KOPT-K1 (cell line): ENCODE measurements at regions not wholly inside any gene's neighbourhood (a gene's known extent, or its start where the extent isn't known, plus 50 kb on each side); places are given as distances from the start of the nearest gene placed in this dataset.

Experiments
- H3K27ac ChIP-seq: fragments of 200-600 bp; sonication (generic); 2 replicates; pipeline ENCODE4 v1.5.1; 2016; ENCODE audit warnings: antibody characterized with exemption, mild to moderate bottlenecking, low read depth, low read length; ENCODE audit not compliant: poor library complexity, severe bottlenecking
- H3K36me3 ChIP-seq: fragments of 200-600 bp; sonication (generic); 2 replicates; pipeline ENCODE4 v1.5.1; 2017; ENCODE audit warnings: antibody characterized with exemption, mild to moderate bottlenecking, low read length, moderate library complexity; ENCODE audit not compliant: insufficient read depth
- H3K9me3 ChIP-seq: fragments of 200-600 bp; sonication (generic); 2 replicates; pipeline ENCODE4 v1.5.1; 2017; ENCODE audit warnings: antibody characterized with exemption, low read length, mild to moderate bottlenecking; ENCODE audit not compliant: insufficient read depth, poor library complexity, severe bottlenecking

- Histone ChIP-seq H3K27ac (no peak overlapping the region), H3K36me3 (no peaks in the 10 kb centered on the region), H3K9me3 (no peaks in the 10 kb centered on the region)
Observed at GRCh38 chr7:69395061-69395714, 203.1 kb upstream of the AUTS2 start.

GRCh38 chr7:69398986-69399385 lies 199.3 kb upstream of the AUTS2 start:
- no peak overlapping the region for H3K27ac ChIP-seq
- H3K36me3 ChIP-seq, result no peaks in the 10 kb centered on the region

DNA sequence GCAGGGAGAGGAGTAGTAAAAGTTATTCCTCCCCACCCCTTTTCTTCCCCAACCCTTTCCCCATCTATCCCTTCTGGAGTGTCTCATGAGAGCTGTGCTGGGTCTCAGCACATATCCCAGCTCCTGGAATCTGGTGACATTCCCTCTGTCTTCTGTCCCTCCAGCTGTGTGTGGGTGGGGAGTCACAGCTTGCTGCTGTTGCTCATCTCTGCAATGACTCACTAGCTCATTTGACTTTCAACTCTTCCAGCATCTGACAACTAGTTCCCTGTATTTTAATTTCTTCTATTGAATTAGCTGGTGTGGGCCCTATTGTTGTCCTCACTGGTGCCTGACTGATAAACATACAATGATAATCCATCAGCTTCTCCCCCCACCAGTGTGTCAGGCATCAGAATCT lies 198.9 kb upstream of the AUTS2 start:
- Histone ChIP-seq H3K27ac (no peak overlapping the region), H3K36me3 (no peaks in the 10 kb centered on the region), H3K9me3 (no peaks in the 10 kb centered on the region)

More at GRCh38 chr7:69398986-69399385, 199.3 kb upstream of the AUTS2 start:
- H3K9me3 ChIP-seq, result no peaks in the 10 kb centered on the region

GRCh38 chr7:69402696-69403095 lies 195.6 kb upstream of the AUTS2 start:
- Histone ChIP-seq H3K36me3 (no peaks in the 10 kb centered on the region), H3K9me3 (no peaks in the 10 kb centered on the region), H3K27ac (no peak overlapping the region)

DNA sequence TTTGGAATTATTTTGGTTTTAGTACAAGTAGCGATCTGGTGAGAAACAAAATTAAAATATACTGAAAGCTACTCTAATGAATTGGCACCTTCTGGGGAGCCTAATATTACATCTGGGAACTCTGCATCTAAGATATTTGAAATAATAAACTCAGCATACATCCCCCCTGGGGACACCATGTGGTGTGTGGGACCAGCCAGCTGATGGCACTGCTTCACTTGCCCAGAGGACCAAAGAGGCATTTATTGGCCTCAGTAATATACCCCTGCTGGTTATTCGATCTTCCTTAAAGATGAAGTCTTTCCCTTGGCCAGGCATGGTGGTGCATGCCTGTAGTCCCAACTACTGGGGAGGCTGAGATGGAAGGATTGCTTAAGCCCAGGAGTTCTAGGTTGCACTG lies 195.1 kb upstream of the AUTS2 start:
- Histone ChIP-seq H3K9me3 (no peaks in the 10 kb centered on the region), H3K27ac (no peak overlapping the region), H3K36me3 (no peaks in the 10 kb centered on the region)

- Histone ChIP-seq H3K36me3 (no peaks in the 10 kb centered on the region), H3K27ac (no peak overlapping the region)
Observed at GRCh38 chr7:69411018-69411417, 187.3 kb upstream of the AUTS2 start.

DNA sequence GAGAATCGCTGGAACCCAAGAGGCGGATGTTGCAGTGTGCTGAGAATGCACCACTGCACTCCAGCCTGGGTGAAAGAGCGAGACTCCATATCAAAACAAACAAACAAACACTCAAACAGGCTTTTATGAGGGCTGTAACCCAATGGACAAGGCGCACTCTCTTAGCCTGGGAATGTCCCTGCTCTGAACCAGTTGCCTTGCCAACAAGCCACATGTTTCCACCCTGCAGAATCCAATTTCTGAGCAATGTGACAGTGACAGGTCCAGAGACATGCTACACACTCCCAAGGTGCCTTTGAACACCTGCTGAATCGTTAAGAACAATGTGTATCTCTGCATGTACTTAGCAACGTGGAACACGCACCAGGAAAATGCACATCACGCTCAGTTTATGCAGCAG lies 186.8 kb upstream of the AUTS2 start:
- Histone ChIP-seq H3K9me3 (no peaks in the 10 kb centered on the region), H3K36me3 (no peaks in the 10 kb centered on the region), H3K27ac (no peak overlapping the region)

More at GRCh38 chr7:69411018-69411417, 187.3 kb upstream of the AUTS2 start:
- H3K9me3 ChIP-seq, result no peaks in the 10 kb centered on the region

GRCh38 chr7:69412331-69413146 lies 185.7 kb upstream of the AUTS2 start:
- Histone ChIP-seq H3K27ac (no peak overlapping the region), H3K36me3 (no peaks in the 10 kb centered on the region), H3K9me3 (no peaks in the 10 kb centered on the region)

GRCh38 chr7:69414555-69414954 lies 183.7 kb upstream of the AUTS2 start:
- H3K9me3 ChIP-seq, result no peaks in the 10 kb centered on the region
- H3K27ac ChIP-seq, result no peak overlapping the region
- H3K36me3 ChIP-seq, result no peaks in the 10 kb centered on the region

- H3K36me3 ChIP-seq, result no peaks in the 10 kb centered on the region
- no peaks in the 10 kb centered on the region for H3K9me3 ChIP-seq
- H3K27ac ChIP-seq, result no peak overlapping the region
Observed at GRCh38 chr7:69418869-69419670, 179.2 kb upstream of the AUTS2 start.

DNA sequence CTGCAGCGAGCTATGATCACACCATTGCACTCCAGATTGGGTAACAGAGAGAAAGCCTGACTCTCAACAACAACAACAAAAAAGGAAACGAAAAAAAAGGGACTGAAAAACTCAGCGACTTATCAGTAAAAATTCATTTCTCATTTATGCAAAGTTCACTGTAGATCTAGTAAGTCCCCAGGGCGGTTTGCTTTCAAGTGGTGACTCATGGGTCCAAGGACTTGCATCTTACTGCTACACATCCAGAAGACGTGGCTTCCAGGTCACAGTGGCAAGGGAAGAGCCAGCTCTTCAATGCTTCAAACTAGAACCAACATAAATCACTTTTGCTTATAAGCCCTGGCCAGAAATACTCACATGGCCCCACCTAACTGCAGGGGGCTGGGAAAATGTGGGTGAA lies 178.3 kb upstream of the AUTS2 start:
- no peak overlapping the region for H3K27ac ChIP-seq
- H3K36me3 ChIP-seq, result no peaks in the 10 kb centered on the region
- H3K9me3 ChIP-seq, result no peaks in the 10 kb centered on the region

DNA sequence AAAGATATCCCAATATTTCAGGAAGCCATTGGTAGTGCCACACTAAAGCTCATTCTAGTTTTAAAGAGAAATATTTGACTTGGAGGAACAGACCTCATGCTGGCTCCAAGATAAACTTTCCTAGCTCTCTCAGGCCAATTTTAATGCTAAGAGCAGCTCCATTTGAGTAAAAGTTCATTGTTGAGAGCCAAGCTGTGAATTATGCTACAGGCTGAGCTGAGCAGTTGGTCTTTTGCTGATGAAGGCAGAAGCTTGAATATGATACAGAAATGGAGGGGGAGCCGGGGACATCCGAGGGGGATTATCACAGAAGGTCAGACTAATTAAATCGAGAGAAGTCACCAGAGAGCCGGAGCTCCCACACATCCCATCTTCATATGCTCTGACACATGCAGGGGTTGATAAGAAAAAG lies 175.7 kb upstream of the AUTS2 start:
- no peaks in the 10 kb centered on the region for H3K9me3 ChIP-seq
- H3K27ac ChIP-seq, result no peak overlapping the region
- no peaks in the 10 kb centered on the region for H3K36me3 ChIP-seq

GRCh38 chr7:69426705-69427104 lies 171.6 kb upstream of the AUTS2 start:
- no peak overlapping the region for H3K27ac ChIP-seq
- no peaks in the 10 kb centered on the region for H3K9me3 ChIP-seq

DNA sequence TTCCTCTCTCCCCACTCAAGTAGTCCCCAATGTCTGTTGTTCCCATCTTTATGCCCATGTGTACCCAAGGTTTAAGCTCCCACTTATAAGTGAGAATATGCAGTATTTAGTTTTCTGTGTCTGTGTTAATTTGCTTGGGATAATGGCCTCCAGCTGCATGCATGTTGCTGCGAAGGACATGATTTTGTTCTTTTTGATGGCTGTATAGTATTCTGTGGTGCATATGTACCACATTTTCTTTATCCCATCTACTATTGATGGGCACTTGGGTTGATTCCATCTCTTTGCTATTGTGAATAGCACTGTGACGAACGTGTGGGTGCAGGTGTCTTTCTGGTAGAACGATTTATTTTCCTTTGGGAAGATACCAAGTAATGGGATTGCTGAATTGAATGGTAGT lies 170.2 kb upstream of the AUTS2 start:
- H3K9me3 ChIP-seq, result no peaks in the 10 kb centered on the region
- no peak overlapping the region for H3K27ac ChIP-seq
- H3K36me3 ChIP-seq, result no peaks in the 10 kb centered on the region

More at GRCh38 chr7:69426705-69427104, 171.6 kb upstream of the AUTS2 start:
- no peaks in the 10 kb centered on the region for H3K36me3 ChIP-seq

GRCh38 chr7:69429911-69430383 lies 168.3 kb upstream of the AUTS2 start:
- H3K27ac ChIP-seq, result no peak overlapping the region
- no peaks in the 10 kb centered on the region for H3K9me3 ChIP-seq
- no peaks in the 10 kb centered on the region for H3K36me3 ChIP-seq
